Neural progenitor cell (in vitro differentiated cells): ENCODE measurements at regions not wholly inside any gene's neighbourhood (a gene's known extent, or its start where the extent isn't known, plus 50 kb on each side); places are given as distances from the start of the nearest gene placed in this dataset.

ENCODE experiments used
- DNase-seq: peaks from one replicate; pipeline ENCODE4 v3.0.0-alpha.2; 2016; ENCODE audit warnings: low spot score
- H2AFZ ChIP-seq: fragments of 200-600 bp; sonication (generic); replicated peaks from 2 replicates; pipeline ENCODE4 v1.6.1; 2016; ENCODE audit warnings: antibody characterized with exemption
- H3F3A ChIP-seq: fragments of 200-600 bp; sonication (generic); 2 replicates; pipeline ENCODE4 v1.6.1; 2016; ENCODE audit warnings: antibody characterized with exemption, low read depth
- H3K27ac ChIP-seq: fragments of 200-600 bp; sonication (generic); 2 replicates; pipeline ENCODE4 v1.5.1; 2016; ENCODE audit warnings: mild to moderate bottlenecking
- H3K27me3 ChIP-seq: fragments of 200-600 bp; sonication (generic); 2 replicates; pipeline ENCODE4 v1.6.1; 2016; ENCODE audit warnings: mild to moderate bottlenecking, moderate library complexity
- H3K36me3 ChIP-seq: fragments of 200-600 bp; sonication (generic); 2 replicates; pipeline ENCODE4 v1.5.1; 2016
- H3K4me1 ChIP-seq: fragments of 200-600 bp; sonication (generic); 2 replicates; pipeline ENCODE4 v1.6.1; 2016; ENCODE audit warnings: mixed run types
- H3K4me2 ChIP-seq: fragments of 200-600 bp; sonication (generic); 2 replicates; pipeline ENCODE4 v1.6.1; 2016
- H3K4me3 ChIP-seq: fragments of 200-600 bp; sonication (generic); 2 replicates; pipeline ENCODE4 v1.5.1; 2016
- H3K79me2 ChIP-seq: fragments of 200-600 bp; sonication (generic); 2 replicates; pipeline ENCODE4 v1.6.1; 2016; ENCODE audit warnings: low read depth
- H3K9ac ChIP-seq: fragments of 200-600 bp; sonication (generic); 2 replicates; pipeline ENCODE4 v1.6.1; 2016
- H3K9me3 ChIP-seq: fragments of 200-600 bp; sonication (generic); 2 replicates; pipeline ENCODE4 v1.5.1; 2016; ENCODE audit warnings: low read depth
- H4K20me1 ChIP-seq: fragments of 200-600 bp; sonication (generic); 2 replicates; pipeline ENCODE4 v1.6.1; 2016; ENCODE audit warnings: low read depth
- H3K27ac Mint-ChIP-seq: 3 replicates; pipeline ENCODE4 v1.8.0; 2021; ENCODE audit warnings: mixed read lengths
- H3K27me3 Mint-ChIP-seq: 2 replicates; pipeline ENCODE4 v1.8.0; 2022; ENCODE audit warnings: low read depth, mild to moderate bottlenecking, inconsistent platforms, moderate library complexity, mixed read lengths; ENCODE audit not compliant: insufficient read depth
- H3K36me3 Mint-ChIP-seq: 3 replicates; pipeline ENCODE4 v1.8.0; 2021; ENCODE audit warnings: mixed read lengths
- H3K4me1 Mint-ChIP-seq: 3 replicates; pipeline ENCODE4 v1.8.0; 2021; ENCODE audit warnings: mixed read lengths
- H3K4me3 Mint-ChIP-seq: 3 replicates; pipeline ENCODE4 v1.8.0; 2021; ENCODE audit warnings: mild to moderate bottlenecking, moderate library complexity, mixed read lengths
- H3K9me3 Mint-ChIP-seq: 3 replicates; pipeline ENCODE4 v1.8.0; 2020; ENCODE audit warnings: mixed read lengths
- EZH2 ChIP-seq: fragments of 200-600 bp; sonication (generic); IDR thresholded peaks from 2 replicates; pipeline ENCODE4 v1.6.1; 2017; ENCODE audit warnings: antibody characterized with exemption, mild to moderate bottlenecking, moderate library complexity
- EZH2phosphoT487 ChIP-seq: fragments of 200-600 bp; sonication (generic); IDR thresholded peaks from 2 replicates; pipeline ENCODE4 v1.6.1; 2017; ENCODE audit warnings: antibody characterized with exemption
- TF ChIP-seq, protein P1 (sequence below): fragments of 200-600 bp; sonication (generic); IDR thresholded peaks from 2 replicates; pipeline ENCODE4 v1.5.1; 2017; ENCODE audit warnings: antibody characterized with exemption, mild to moderate bottlenecking

GRCh38 chr1:241412646-241413045, 55.6 kb upstream of the RGS7 start:
- Histone ChIP-seq H3K4me3 (no peak overlapping the region), H2AFZ (no peak overlapping the region), H3K36me3 (no peaks in the 10 kb centered on the region), H3K79me2 (no peaks in the 10 kb centered on the region), H3K9ac (no peak overlapping the region), H3K27ac (no peak overlapping the region), H3F3A (peaks cover 9% of the 10 kb centered on the region), H3K4me1 (peaks cover 19% of the 10 kb centered on the region), H3K9me3 (no peaks in the 10 kb centered on the region), H3K4me2 (no peak overlapping the region), H3K27me3 (no peaks in the 10 kb centered on the region), H4K20me1 (no peaks in the 10 kb centered on the region)
- TF ChIP-seq EZH2phosphoT487 (no peak), EZH2 (no peak)
- TF ChIP-seq, protein P1, sequence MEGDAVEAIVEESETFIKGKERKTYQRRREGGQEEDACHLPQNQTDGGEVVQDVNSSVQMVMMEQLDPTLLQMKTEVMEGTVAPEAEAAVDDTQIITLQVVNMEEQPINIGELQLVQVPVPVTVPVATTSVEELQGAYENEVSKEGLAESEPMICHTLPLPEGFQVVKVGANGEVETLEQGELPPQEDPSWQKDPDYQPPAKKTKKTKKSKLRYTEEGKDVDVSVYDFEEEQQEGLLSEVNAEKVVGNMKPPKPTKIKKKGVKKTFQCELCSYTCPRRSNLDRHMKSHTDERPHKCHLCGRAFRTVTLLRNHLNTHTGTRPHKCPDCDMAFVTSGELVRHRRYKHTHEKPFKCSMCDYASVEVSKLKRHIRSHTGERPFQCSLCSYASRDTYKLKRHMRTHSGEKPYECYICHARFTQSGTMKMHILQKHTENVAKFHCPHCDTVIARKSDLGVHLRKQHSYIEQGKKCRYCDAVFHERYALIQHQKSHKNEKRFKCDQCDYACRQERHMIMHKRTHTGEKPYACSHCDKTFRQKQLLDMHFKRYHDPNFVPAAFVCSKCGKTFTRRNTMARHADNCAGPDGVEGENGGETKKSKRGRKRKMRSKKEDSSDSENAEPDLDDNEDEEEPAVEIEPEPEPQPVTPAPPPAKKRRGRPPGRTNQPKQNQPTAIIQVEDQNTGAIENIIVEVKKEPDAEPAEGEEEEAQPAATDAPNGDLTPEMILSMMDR, result no peak
- Mint-ChIP-seq H3K4me1 (peaks cover 29% of the 10 kb centered on the region), H3K9me3 (no peaks in the 10 kb centered on the region), H3K27ac (no peak overlapping the region), H3K27me3 (no peaks in the 10 kb centered on the region), H3K4me3 (no peak overlapping the region), H3K36me3 (no peaks in the 10 kb centered on the region)
- no peak for DNase-seq

GRCh38 chr1:241411776-241412338, 54.9 kb upstream of the RGS7 start:
- peaks cover 7% of the 10 kb centered on the region for H3F3A ChIP-seq

GRCh38 chr1:241411056-241411775, 54.2 kb upstream of the RGS7 start:
- Mint-ChIP-seq H3K9me3 (no peaks in the 10 kb centered on the region), H3K4me3 (no peak overlapping the region), H3K27me3 (no peaks in the 10 kb centered on the region), H3K27ac (no peak overlapping the region), H3K4me1 (peaks cover 22% of the 10 kb centered on the region), H3K36me3 (no peaks in the 10 kb centered on the region)
- Histone ChIP-seq H2AFZ (no peak overlapping the region), H4K20me1 (no peaks in the 10 kb centered on the region), H3K4me2 (no peak overlapping the region), H3K4me3 (no peak overlapping the region), H3K79me2 (no peaks in the 10 kb centered on the region), H3K27me3 (no peaks in the 10 kb centered on the region), H3K36me3 (no peaks in the 10 kb centered on the region), H3K4me1 (peaks cover 7% of the 10 kb centered on the region), H3K9me3 (no peaks in the 10 kb centered on the region), H3K9ac (no peak overlapping the region), H3K27ac (no peak overlapping the region), H3F3A (peaks cover under 1% of the 10 kb centered on the region)
- TF ChIP-seq EZH2, result no peak
- TF ChIP-seq EZH2phosphoT487, result no peak
- TF ChIP-seq, protein P1, result no peak
- DNase-seq, result no peak

More at GRCh38 chr1:241411776-241412338, 54.9 kb upstream of the RGS7 start:
- Histone ChIP-seq H3K36me3 (no peaks in the 10 kb centered on the region), H3K27ac (no peak overlapping the region), H3K4me3 (no peak overlapping the region), H2AFZ (no peak overlapping the region), H3K9ac (no peak overlapping the region), H3K4me1 (peaks cover 14% of the 10 kb centered on the region), H4K20me1 (no peaks in the 10 kb centered on the region), H3K4me2 (no peak overlapping the region), H3K79me2 (no peaks in the 10 kb centered on the region), H3K9me3 (no peaks in the 10 kb centered on the region), H3K27me3 (no peaks in the 10 kb centered on the region)
- Mint-ChIP-seq H3K36me3 (no peaks in the 10 kb centered on the region), H3K27ac (no peak overlapping the region), H3K4me1 (peaks cover 24% of the 10 kb centered on the region), H3K4me3 (no peak overlapping the region), H3K27me3 (no peaks in the 10 kb centered on the region), H3K9me3 (no peaks in the 10 kb centered on the region)
- no peak for DNase-seq
- TF ChIP-seq EZH2phosphoT487 (no peak), EZH2 (no peak)
- TF ChIP-seq, protein P1, result no peak
